ENCODE measurements at regions not wholly inside any gene's neighbourhood (a gene's known extent, or its start where the extent isn't known, plus 50 kb on each side); places are given as distances from the start of the nearest gene placed in this dataset.

DNA sequence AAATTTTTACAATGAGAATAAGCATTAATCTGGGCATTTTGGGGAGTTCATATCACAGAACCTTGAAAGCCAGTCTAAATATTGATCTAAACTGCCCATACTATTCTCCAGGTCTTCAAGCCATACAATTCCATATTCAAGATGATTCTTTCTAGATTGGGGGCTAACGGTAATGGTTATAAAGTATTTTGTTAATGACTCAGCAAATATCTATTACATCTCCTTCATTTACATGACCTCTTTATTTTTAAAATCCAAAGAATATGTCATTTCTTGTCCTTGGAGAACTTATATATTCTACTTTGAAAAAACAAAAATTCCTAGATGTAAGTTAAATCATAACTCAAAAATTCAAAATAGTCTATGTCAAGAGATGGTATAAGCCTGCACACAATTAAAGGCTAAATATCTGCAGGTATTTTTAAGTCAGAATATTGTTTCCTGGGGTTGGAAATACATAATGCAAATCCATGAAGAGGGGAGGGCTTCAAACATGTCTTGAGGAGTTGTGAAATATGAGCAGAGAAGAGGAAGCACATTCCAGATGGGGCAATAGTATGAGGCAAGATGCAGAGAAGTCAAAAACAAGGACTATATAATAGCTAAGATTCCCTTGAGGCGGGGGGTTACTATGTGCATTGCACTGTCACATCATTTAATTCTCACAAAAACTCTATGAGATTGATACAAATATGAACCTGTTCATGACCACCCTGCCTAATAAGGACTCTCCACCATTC lies 526.4 kb downstream of the NR2F1-AS1 start:
- DNase-seq (no peak), ATAC-seq (peak in 1 of 4 donors; percentile 20), FAIRE-seq (no peak)
- no peak overlapping the region for H3K4me3 ChIP-seq
- intact Hi-C loops (cut with DNase I), result no loop called here
- WGBS, 2 donors, result 39 to 76% methylated on average over 2 of the region's 2 CpGs
- H3K27me3 ChIP-seq, result no peaks in the 10 kb centered on the region
- no peaks in the 10 kb centered on the region for H3K4me1 ChIP-seq
- H3K36me3 ChIP-seq, result no peaks in the 10 kb centered on the region
- H3K27ac ChIP-seq, result no peak overlapping the region
- no peak for TF ChIP-seq CTCF (IDR thresholded peaks at IDR 0.05)
- no peaks in the 10 kb centered on the region for H3K9me3 ChIP-seq

GRCh38 chr5:93053825-93054224 lies 527.2 kb downstream of the NR2F1-AS1 start:
- DNase-seq, result no peak

DNA sequence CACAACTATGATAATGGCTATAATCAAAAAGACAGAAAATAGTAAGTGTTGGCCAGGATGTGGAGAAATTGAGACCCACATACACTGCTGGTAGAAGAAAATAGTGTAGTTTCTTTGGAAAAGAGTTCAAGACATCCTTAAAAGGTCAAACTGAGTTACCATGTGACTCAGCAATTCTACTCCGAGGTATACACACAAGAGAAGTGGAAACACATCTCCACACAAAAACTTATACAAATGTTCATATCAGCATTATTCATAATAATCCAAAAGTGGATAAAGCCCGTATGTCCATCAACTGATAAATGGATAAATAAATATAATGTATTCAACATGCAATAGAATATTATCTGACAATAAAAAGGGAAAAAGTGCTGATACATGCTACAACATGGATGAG lies 532.2 kb downstream of the NR2F1-AS1 start:
- FAIRE-seq, result no peak
- no peak for TF ChIP-seq CTCF (IDR thresholded peaks at IDR 0.05)
- WGBS, 2 donors, result 64 to 75% methylated on average over 2 of the region's 2 CpGs
- H3K27ac ChIP-seq, result no peak overlapping the region
- DNase-seq, result no peak
- intact Hi-C loops (cut with DNase I), result no loop called here
- H3K27me3 ChIP-seq, result no peaks in the 10 kb centered on the region
- no peaks in the 10 kb centered on the region for H3K9me3 ChIP-seq
- H3K36me3 ChIP-seq, result no peaks in the 10 kb centered on the region
- H3K4me3 ChIP-seq, result no peak overlapping the region
- ATAC-seq, result no peak
- H3K4me1 ChIP-seq, result no peaks in the 10 kb centered on the region

More at GRCh38 chr5:93053825-93054224, 527.2 kb downstream of the NR2F1-AS1 start:
- FAIRE-seq, result no peak
- H3K9me3 ChIP-seq, result no peaks in the 10 kb centered on the region
- intact Hi-C loops (cut with DNase I), result no loop called here
- H3K4me1 ChIP-seq, result no peaks in the 10 kb centered on the region
- H3K27ac ChIP-seq, result no peak overlapping the region
- ATAC-seq, result no peak
- no peaks in the 10 kb centered on the region for H3K36me3 ChIP-seq
- no peaks in the 10 kb centered on the region for H3K27me3 ChIP-seq
- no peak overlapping the region for H3K4me3 ChIP-seq
- no peak for TF ChIP-seq CTCF (IDR thresholded peaks at IDR 0.05)

- intact Hi-C loops (cut with DNase I), result no loop called here
- WGBS, 2 donors, result 78% methylated on average over 1 of the region's 1 CpG
- Histone ChIP-seq H3K27ac (no peak overlapping the region), H3K4me3 (no peak overlapping the region), H3K9me3 (no peaks in the 10 kb centered on the region), H3K27me3 (no peaks in the 10 kb centered on the region), H3K4me1 (no peaks in the 10 kb centered on the region), H3K36me3 (no peaks in the 10 kb centered on the region)
- TF ChIP-seq CTCF (IDR thresholded peaks at IDR 0.05), result no peak
- DNase-seq (no peak), FAIRE-seq (no peak), ATAC-seq (no peak)
Measured at GRCh38 chr5:93044859-93045666, 536.0 kb downstream of the NR2F1-AS1 start.

DNA sequence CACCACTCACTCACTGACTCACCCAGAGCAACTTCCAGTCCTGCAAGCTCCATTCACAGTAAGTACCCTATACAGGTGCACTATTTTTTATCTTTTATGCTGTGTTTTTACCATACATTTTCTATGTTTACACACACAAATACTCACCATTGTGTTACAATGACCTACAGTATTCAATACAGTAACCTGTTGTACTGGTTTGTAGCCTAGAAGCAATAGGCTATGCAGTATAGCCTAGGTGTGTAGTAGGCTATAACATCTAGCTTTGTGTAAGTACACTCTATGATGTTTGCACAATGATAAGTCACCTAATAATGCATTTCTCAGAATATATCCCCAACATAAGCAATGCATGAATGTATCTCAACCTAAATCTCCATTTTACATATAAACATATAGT lies 541.1 kb downstream of the NR2F1-AS1 start:
- no peaks in the 10 kb centered on the region for H3K36me3 ChIP-seq
- H3K4me3 ChIP-seq, result no peak overlapping the region

More for the DNA sequence above, 541.1 kb downstream of the NR2F1-AS1 start:
- TF ChIP-seq CTCF (IDR thresholded peaks at IDR 0.05), result no peak
- DNase-seq (no peak), ATAC-seq (no peak), FAIRE-seq (no peak)
- Histone ChIP-seq H3K27me3 (no peaks in the 10 kb centered on the region), H3K27ac (no peak overlapping the region), H3K4me1 (no peaks in the 10 kb centered on the region), H3K9me3 (no peaks in the 10 kb centered on the region)
- intact Hi-C loops (cut with DNase I), result no loop called here
